ENCODE measurements at regions not wholly inside any gene's neighbourhood (a gene's known extent, or its start where the extent isn't known, plus 50 kb on each side); places are given as distances from the start of the nearest gene placed in this dataset.

DNA sequence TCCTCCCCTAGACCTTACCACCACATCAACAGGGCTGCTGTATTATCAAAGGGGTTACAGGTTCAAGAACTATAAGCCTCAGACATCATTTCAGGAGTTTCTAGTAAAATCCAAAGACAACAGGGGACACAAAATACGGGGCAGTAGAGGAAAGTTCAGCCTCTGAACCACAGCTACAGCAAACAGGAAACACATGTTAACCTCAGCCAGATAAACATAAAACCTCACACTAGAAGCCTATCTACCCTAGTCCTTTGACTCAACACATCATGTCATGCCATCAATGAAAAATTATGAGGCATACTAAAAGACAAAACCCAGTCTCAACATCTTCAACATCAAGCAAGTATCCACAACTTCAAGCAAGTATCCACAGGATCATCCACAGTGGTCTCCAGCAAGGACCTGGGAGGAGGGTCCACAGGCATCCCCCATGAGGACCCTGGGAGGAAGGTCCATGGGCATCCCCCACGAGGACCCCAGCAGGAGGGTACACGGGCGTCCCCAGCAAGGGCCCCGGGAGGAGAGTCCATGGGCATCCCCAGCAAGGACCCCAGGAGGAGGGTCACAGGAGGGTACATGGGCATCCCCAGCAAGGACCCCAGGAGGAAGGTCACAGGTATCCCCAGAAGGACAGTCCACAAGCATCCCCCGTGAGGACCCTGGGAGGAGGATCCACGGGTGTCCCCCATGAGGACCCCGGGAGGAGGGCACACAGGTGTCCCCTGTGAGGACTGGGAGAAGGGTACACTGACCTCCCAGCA is 440.0 kb downstream of the MATN1 start:
- Histone ChIP-seq H3K9ac (no peak overlapping the region), H4K20me1 (ENCODE audit: insufficient read depth) (no peaks in the 10 kb centered on the region), H3K4me3 (IDR thresholded peaks at IDR 0.05; ENCODE audit: insufficient read depth, low read depth, low read length) (no peak overlapping the region), H3K4me2 (no peak overlapping the region), H3K79me2 (ENCODE audit: insufficient read depth, low read depth) (no peaks in the 10 kb centered on the region), H3K4me1 (ENCODE audit: low read depth, poor library complexity, severe bottlenecking) (no peaks in the 10 kb centered on the region), H2AFZ (ENCODE audit: low read depth) (no peak overlapping the region), H3K27ac (no peak overlapping the region), H3K27me3 (ENCODE audit: insufficient read depth, low read depth) (peaks cover 8% of the 10 kb centered on the region), H3K36me3 (ENCODE audit: insufficient read depth) (no peaks in the 10 kb centered on the region)
- TF ChIP-seq, protein P1, sequence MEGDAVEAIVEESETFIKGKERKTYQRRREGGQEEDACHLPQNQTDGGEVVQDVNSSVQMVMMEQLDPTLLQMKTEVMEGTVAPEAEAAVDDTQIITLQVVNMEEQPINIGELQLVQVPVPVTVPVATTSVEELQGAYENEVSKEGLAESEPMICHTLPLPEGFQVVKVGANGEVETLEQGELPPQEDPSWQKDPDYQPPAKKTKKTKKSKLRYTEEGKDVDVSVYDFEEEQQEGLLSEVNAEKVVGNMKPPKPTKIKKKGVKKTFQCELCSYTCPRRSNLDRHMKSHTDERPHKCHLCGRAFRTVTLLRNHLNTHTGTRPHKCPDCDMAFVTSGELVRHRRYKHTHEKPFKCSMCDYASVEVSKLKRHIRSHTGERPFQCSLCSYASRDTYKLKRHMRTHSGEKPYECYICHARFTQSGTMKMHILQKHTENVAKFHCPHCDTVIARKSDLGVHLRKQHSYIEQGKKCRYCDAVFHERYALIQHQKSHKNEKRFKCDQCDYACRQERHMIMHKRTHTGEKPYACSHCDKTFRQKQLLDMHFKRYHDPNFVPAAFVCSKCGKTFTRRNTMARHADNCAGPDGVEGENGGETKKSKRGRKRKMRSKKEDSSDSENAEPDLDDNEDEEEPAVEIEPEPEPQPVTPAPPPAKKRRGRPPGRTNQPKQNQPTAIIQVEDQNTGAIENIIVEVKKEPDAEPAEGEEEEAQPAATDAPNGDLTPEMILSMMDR (conservative IDR thresholded peaks at IDR 0.05; ENCODE audit: low read depth, low read length): no peak

DNA sequence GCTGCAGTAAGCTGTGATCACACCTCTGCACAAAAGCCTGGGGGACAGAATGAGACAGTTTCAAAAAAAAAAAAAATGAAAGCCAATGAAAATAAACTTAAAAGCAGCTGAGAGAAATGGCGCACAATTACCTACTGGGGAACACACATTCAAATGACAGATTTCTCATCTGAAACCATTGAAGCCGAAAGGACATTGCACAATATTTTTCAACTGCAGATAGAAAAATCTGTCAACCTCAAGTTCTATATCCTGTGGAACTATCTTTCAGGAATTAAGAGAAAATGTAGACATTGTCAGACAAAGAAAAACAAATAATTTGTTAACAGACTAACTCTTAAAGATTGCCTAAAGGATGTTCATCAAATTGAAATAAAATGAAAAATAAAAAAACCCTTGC is 442.8 kb downstream of the MATN1 start:
- Histone ChIP-seq H3K27ac (no peak overlapping the region), H3K4me1 (ENCODE audit: low read depth, poor library complexity, severe bottlenecking) (no peaks in the 10 kb centered on the region), H3K36me3 (ENCODE audit: insufficient read depth) (no peaks in the 10 kb centered on the region), H3K4me3 (IDR thresholded peaks at IDR 0.05; ENCODE audit: insufficient read depth, low read depth, low read length) (no peak overlapping the region), H3K4me2 (no peak overlapping the region), H3K9ac (no peak overlapping the region), H4K20me1 (ENCODE audit: insufficient read depth) (no peaks in the 10 kb centered on the region), H3K27me3 (ENCODE audit: insufficient read depth, low read depth) (peaks cover 8% of the 10 kb centered on the region), H2AFZ (ENCODE audit: low read depth) (no peak overlapping the region), H3K79me2 (ENCODE audit: insufficient read depth, low read depth) (no peaks in the 10 kb centered on the region)
- TF ChIP-seq, protein P1 (conservative IDR thresholded peaks at IDR 0.05; ENCODE audit: low read depth, low read length): no peak

DNA sequence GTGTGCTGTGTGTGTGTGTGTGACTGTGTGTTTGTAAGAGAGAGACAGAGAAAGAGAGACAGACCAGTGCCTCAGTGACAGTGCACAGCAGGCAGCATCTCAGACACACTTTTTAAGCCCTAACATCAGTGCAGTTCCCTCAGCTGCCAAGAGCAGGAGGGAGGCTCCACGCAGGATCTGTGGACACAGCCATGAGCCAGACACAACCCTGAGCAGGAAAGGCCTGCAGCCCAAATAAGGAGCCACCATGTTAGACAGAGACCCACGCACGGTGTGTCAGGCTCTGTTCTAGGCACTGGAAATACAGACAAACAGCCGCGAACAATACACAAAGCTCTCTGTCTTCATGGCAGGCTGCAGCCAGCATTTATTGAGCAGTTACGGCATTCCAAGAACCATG is 445.5 kb downstream of the MATN1 start:
- TF ChIP-seq, protein P1 (conservative IDR thresholded peaks at IDR 0.05; ENCODE audit: low read depth, low read length): no peak
- no peaks in the 10 kb centered on the region for H3K79me2 ChIP-seq (ENCODE audit: insufficient read depth, low read depth)
- H3K27ac ChIP-seq: no peak overlapping the region
- no peak overlapping the region for H3K4me2 ChIP-seq
- peaks cover 8% of the 10 kb centered on the region for H3K27me3 ChIP-seq (ENCODE audit: insufficient read depth, low read depth)
- no peaks in the 10 kb centered on the region for H3K4me1 ChIP-seq (ENCODE audit: low read depth, poor library complexity, severe bottlenecking)
- H2AFZ ChIP-seq (ENCODE audit: low read depth): no peak overlapping the region
- no peak overlapping the region for H3K9ac ChIP-seq
- no peaks in the 10 kb centered on the region for H4K20me1 ChIP-seq (ENCODE audit: insufficient read depth)
- H3K36me3 ChIP-seq (ENCODE audit: insufficient read depth): no peaks in the 10 kb centered on the region
- no peak overlapping the region for H3K4me3 ChIP-seq (IDR thresholded peaks at IDR 0.05; ENCODE audit: insufficient read depth, low read depth, low read length)

DNA sequence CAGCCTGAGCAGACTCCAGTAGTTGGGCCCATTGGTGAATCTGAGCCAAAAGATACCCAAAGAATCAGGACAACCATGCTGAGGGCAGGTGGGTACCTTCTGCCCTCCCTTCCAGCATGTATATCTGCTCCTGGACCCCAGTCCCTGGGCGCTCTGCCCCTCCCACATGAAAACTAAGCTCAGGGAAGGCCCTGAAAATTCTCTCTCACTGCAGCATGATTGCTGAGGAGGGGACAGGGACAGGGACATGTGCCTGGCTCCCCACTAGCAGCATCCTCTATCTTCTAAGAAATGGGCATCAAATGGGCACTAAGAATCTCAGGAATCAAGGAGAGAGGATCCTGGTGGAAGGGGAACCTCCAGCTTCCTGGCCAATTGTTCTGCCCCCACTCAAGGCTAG is 446.0 kb downstream of the MATN1 start:
- Histone ChIP-seq H3K9ac (no peak overlapping the region), H3K27ac (no peak overlapping the region), H3K4me1 (ENCODE audit: low read depth, poor library complexity, severe bottlenecking) (no peaks in the 10 kb centered on the region), H3K27me3 (ENCODE audit: insufficient read depth, low read depth) (peaks cover 8% of the 10 kb centered on the region), H3K79me2 (ENCODE audit: insufficient read depth, low read depth) (no peaks in the 10 kb centered on the region), H3K4me3 (IDR thresholded peaks at IDR 0.05; ENCODE audit: insufficient read depth, low read depth, low read length) (no peak overlapping the region), H3K36me3 (ENCODE audit: insufficient read depth) (no peaks in the 10 kb centered on the region), H4K20me1 (ENCODE audit: insufficient read depth) (no peaks in the 10 kb centered on the region), H3K4me2 (no peak overlapping the region), H2AFZ (ENCODE audit: low read depth) (no peak overlapping the region)
- TF ChIP-seq, protein P1 (conservative IDR thresholded peaks at IDR 0.05; ENCODE audit: low read depth, low read length): no peak

Data from KMS-11 (cell line).